GM23338 (cell line): ENCODE measurements at regions not wholly inside any gene's neighbourhood (a gene's known extent, or its start where the extent isn't known, plus 50 kb on each side); places are given as distances from the start of the nearest gene placed in this dataset.

Experiments
- ATAC-seq: fragments of 200-7000 bp; cut with Tn5 transposase; 3 replicates; pipeline ENCODE4 v1.9.1; 2020
- DNase-seq: peaks from one replicate; pipeline ENCODE4 v3.0.0-alpha.2; 2015; ENCODE audit warnings: low spot score
- H2AFZ ChIP-seq: fragments of 200-600 bp; sonication (generic); 2 replicates; pipeline ENCODE4 v1.8.0; 2016; ENCODE audit warnings: antibody characterized with exemption, mild to moderate bottlenecking, moderate library complexity
- H3F3A ChIP-seq: fragments of 200-600 bp; sonication (generic); replicated peaks from 2 replicates; pipeline ENCODE4 v1.8.0; 2017; ENCODE audit warnings: antibody characterized with exemption, mixed run types, low read depth
- H3K27ac ChIP-seq: fragments of 200-600 bp; sonication (generic); 2 replicates; pipeline ENCODE4 v1.6.1; 2016; ENCODE audit warnings: low read depth
- H3K27me3 ChIP-seq: fragments of 200-600 bp; sonication (generic); 2 replicates; pipeline ENCODE4 v1.8.0; 2016; ENCODE audit warnings: mild to moderate bottlenecking, mixed run types, moderate library complexity; ENCODE audit not compliant: insufficient read depth
- H3K36me3 ChIP-seq: fragments of 200-600 bp; sonication (generic); 2 replicates; pipeline ENCODE4 v1.8.0; 2016; ENCODE audit warnings: mild to moderate bottlenecking; ENCODE audit not compliant: insufficient read depth
- H3K4me1 ChIP-seq: fragments of 200-600 bp; sonication (generic); 2 replicates; pipeline ENCODE4 v1.8.0; 2016; ENCODE audit warnings: mild to moderate bottlenecking, moderate library complexity; ENCODE audit not compliant: insufficient read depth
- H3K4me2 ChIP-seq: fragments of 200-600 bp; sonication (generic); 2 replicates; pipeline ENCODE4 v1.7.1; 2017; ENCODE audit warnings: mixed run types
- H3K4me3 ChIP-seq: fragments of 200-600 bp; sonication (generic); 2 replicates; pipeline ENCODE4 v1.6.1; 2016; ENCODE audit warnings: mixed run types
- H3K79me2 ChIP-seq: fragments of 200-600 bp; sonication (generic); replicated peaks from 2 replicates; pipeline ENCODE4 v1.8.0; 2017; ENCODE audit warnings: mild to moderate bottlenecking; ENCODE audit not compliant: insufficient read depth
- H3K9me2 ChIP-seq: fragments of 200-600 bp; sonication (generic); 2 replicates; pipeline ENCODE4 v1.8.0; 2017; ENCODE audit not compliant: insufficient read depth
- H4K20me1 ChIP-seq: fragments of 200-600 bp; sonication (generic); replicated peaks from 2 replicates; pipeline ENCODE4 v1.8.0; 2017; ENCODE audit warnings: mild to moderate bottlenecking; ENCODE audit not compliant: insufficient read depth
- H3K27ac Mint-ChIP-seq: 2 replicates; pipeline ENCODE4 v1.8.0; 2020; ENCODE audit warnings: inconsistent platforms, mild to moderate bottlenecking, moderate library complexity, mixed read lengths
- H3K27me3 Mint-ChIP-seq: 3 replicates; pipeline ENCODE4 v1.8.0; 2022; ENCODE audit warnings: low read depth, mild to moderate bottlenecking, moderate library complexity, mixed read lengths, inconsistent platforms; ENCODE audit not compliant: insufficient read depth, poor library complexity
- H3K36me3 Mint-ChIP-seq: 3 replicates; pipeline ENCODE4 v1.8.0; 2021; ENCODE audit warnings: low read depth, mild to moderate bottlenecking, inconsistent platforms, moderate library complexity, mixed read lengths
- H3K4me1 Mint-ChIP-seq: 3 replicates; pipeline ENCODE4 v1.8.0; 2020; ENCODE audit warnings: mild to moderate bottlenecking, inconsistent platforms, mixed read lengths
- H3K4me3 Mint-ChIP-seq: 3 replicates; pipeline ENCODE4 v1.8.0; 2021; ENCODE audit warnings: moderate library complexity, mild to moderate bottlenecking, inconsistent platforms, mixed read lengths
- H3K9me3 Mint-ChIP-seq: 3 replicates; pipeline ENCODE4 v1.8.0; 2020; ENCODE audit warnings: moderate library complexity, mild to moderate bottlenecking, inconsistent platforms, mixed read lengths
- CREB1 ChIP-seq: fragments of 250-450 bp; sonication (Bioruptor Pico); IDR thresholded peaks from 2 replicates; pipeline ENCODE4 v1.5.0; 2020; ENCODE audit warnings: low read depth, mild to moderate bottlenecking, moderate library complexity
- ETS1 ChIP-seq: IDR thresholded peaks from 2 replicates; pipeline ENCODE4 v1.6.1; 2016; ENCODE audit warnings: antibody characterized with exemption
- EZH2 ChIP-seq: fragments of 200-600 bp; sonication (generic); IDR thresholded peaks from one replicate; pipeline ENCODE4 v1.8.0; 2017; ENCODE audit warnings: antibody characterized with exemption, mild to moderate bottlenecking, low read depth; ENCODE audit not compliant: unreplicated experiment
- EZH2phosphoT487 ChIP-seq: fragments of 200-600 bp; sonication (generic); IDR thresholded peaks from one replicate; pipeline ENCODE4 v1.8.1; 2018; ENCODE audit warnings: antibody characterized with exemption; ENCODE audit not compliant: unreplicated experiment
- NANOG ChIP-seq: IDR thresholded peaks from 2 replicates; pipeline ENCODE4 v1.6.1; 2016; ENCODE audit warnings: antibody characterized with exemption, borderline replicate concordance
- POLR2AphosphoS5 ChIP-seq: IDR thresholded peaks from 2 replicates; pipeline ENCODE4 v1.6.1; 2016; ENCODE audit warnings: antibody characterized with exemption, low read depth
- ZNF462 ChIP-seq: fragments of 250-450 bp; sonication (Bioruptor Pico); IDR thresholded peaks from 2 replicates; pipeline ENCODE4 v1.5.0; 2020; ENCODE audit warnings: mild to moderate bottlenecking, moderate library complexity
- TF ChIP-seq, protein P1 (sequence below): IDR thresholded peaks from one replicate; pipeline ENCODE4 v1.6.1; 2018; ENCODE audit warnings: antibody characterized with exemption; ENCODE audit not compliant: unreplicated experiment

- no peaks in the 10 kb centered on the region for H4K20me1 ChIP-seq
- no peaks in the 10 kb centered on the region for H3K27me3 ChIP-seq
- H3K27ac ChIP-seq, result no peak overlapping the region
- H3F3A ChIP-seq, result no peaks in the 10 kb centered on the region
- no peaks in the 10 kb centered on the region for H3K36me3 ChIP-seq
- ATAC-seq, result no peak
- H3K4me1 ChIP-seq, result no peaks in the 10 kb centered on the region
- H3K79me2 ChIP-seq, result no peaks in the 10 kb centered on the region
- no peak for DNase-seq
- Mint-ChIP-seq H3K4me1 (no peaks in the 10 kb centered on the region), H3K27ac (no peak overlapping the region), H3K9me3 (no peaks in the 10 kb centered on the region), H3K4me3 (no peak overlapping the region), H3K27me3 (peaks cover 2% of the 10 kb centered on the region), H3K36me3 (peaks cover 5% of the 10 kb centered on the region; the same call in 2 of the 3 replicates)
- H3K9me2 ChIP-seq, result no peaks in the 10 kb centered on the region
- no peak overlapping the region for H2AFZ ChIP-seq
- TF ChIP-seq NANOG (no peak), EZH2phosphoT487 (no peak), CREB1 (CRISPR knock-in tag) (no peak), EZH2 (no peak), ETS1 (no peak), POLR2AphosphoS5 (no peak)
- TF ChIP-seq, protein P1, sequence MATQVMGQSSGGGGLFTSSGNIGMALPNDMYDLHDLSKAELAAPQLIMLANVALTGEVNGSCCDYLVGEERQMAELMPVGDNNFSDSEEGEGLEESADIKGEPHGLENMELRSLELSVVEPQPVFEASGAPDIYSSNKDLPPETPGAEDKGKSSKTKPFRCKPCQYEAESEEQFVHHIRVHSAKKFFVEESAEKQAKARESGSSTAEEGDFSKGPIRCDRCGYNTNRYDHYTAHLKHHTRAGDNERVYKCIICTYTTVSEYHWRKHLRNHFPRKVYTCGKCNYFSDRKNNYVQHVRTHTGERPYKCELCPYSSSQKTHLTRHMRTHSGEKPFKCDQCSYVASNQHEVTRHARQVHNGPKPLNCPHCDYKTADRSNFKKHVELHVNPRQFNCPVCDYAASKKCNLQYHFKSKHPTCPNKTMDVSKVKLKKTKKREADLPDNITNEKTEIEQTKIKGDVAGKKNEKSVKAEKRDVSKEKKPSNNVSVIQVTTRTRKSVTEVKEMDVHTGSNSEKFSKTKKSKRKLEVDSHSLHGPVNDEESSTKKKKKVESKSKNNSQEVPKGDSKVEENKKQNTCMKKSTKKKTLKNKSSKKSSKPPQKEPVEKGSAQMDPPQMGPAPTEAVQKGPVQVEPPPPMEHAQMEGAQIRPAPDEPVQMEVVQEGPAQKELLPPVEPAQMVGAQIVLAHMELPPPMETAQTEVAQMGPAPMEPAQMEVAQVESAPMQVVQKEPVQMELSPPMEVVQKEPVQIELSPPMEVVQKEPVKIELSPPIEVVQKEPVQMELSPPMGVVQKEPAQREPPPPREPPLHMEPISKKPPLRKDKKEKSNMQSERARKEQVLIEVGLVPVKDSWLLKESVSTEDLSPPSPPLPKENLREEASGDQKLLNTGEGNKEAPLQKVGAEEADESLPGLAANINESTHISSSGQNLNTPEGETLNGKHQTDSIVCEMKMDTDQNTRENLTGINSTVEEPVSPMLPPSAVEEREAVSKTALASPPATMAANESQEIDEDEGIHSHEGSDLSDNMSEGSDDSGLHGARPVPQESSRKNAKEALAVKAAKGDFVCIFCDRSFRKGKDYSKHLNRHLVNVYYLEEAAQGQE, result no peak
- H3K4me3 ChIP-seq, result no peak overlapping the region
- H3K4me2 ChIP-seq, result no peak overlapping the region
Measured at GRCh38 chr4:112793033-112793432, 156.1 kb downstream of the LARP7 start.

DNA sequence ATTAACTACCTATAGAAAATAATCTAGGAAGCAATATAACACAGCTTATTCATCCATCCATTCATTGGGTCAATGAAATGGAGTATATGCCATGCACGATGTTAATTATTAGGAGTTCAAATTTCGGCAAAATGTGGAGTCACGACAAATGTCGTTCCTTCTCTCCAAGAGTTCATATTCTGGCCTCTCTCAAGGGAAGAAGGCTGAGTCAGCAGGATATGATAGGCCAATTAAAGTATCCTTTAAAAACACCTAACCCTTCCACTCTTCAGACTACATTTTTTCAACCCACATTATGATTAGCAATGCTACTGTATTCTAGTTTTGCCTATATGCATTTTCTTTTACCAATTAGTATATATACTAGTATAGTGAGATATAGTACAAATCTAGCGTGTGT lies 163.1 kb downstream of the LARP7 start:
- peaks cover 6% of the 10 kb centered on the region; the same call in 1 of the 2 replicates for H4K20me1 ChIP-seq
- H3K4me3 ChIP-seq, result no peak overlapping the region
- H3K27me3 ChIP-seq, result no peaks in the 10 kb centered on the region
- no peak overlapping the region for H3K4me2 ChIP-seq
- ATAC-seq (no peak), DNase-seq (no peak)
- no peaks in the 10 kb centered on the region for H3K9me2 ChIP-seq
- H3K9me3 Mint-ChIP-seq, result no peaks in the 10 kb centered on the region
- H3K36me3 ChIP-seq, result peaks cover 3% of the 10 kb centered on the region; the same call in 1 of the 2 replicates
- no peak overlapping the region for H2AFZ ChIP-seq
- H3K79me2 ChIP-seq, result 0 out of 2 replicates have a peak, but pooled peaks cover 9% of the 10 kb centered on the region
- H3K27me3 Mint-ChIP-seq, result peaks cover 3% of the 10 kb centered on the region
- peaks cover 13% of the 10 kb centered on the region; the same call in 2 of the 3 replicates for H3K4me1 Mint-ChIP-seq
- H3K27ac ChIP-seq, result no peak overlapping the region; the same call in 1 of the 2 replicates
- no peak overlapping the region for H3K4me3 Mint-ChIP-seq
- peaks cover 8% of the 10 kb centered on the region; the same call in 1 of the 2 replicates for H3K4me1 ChIP-seq
- 0 out of 2 replicates have a peak, but pooled peaks cover 5% of the 10 kb centered on the region for H3F3A ChIP-seq
- peaks cover 8% of the 10 kb centered on the region; the same call in 2 of the 3 replicates for H3K36me3 Mint-ChIP-seq
- no peak overlapping the region for H3K27ac Mint-ChIP-seq
- TF ChIP-seq POLR2AphosphoS5 (no peak), ZNF462 (CRISPR knock-in tag) (no peak)
